PC-3 (cell line): ENCODE measurements at regions not wholly inside any gene's neighbourhood (a gene's known extent, or its start where the extent isn't known, plus 50 kb on each side); places are given as distances from the start of the nearest gene placed in this dataset.

Experiments used
- ATAC-seq: fragments of 200-7000 bp; cut with Tn5 transposase; 2 replicates; pipeline ENCODE4 v1.9.1; 2020; ENCODE audit warnings: mild to moderate bottlenecking, moderate library complexity
- BruUV-seq: library from RNA; stranded (reverse); fragments of 400-500 nt; replicated peaks from 2 replicates; lab custom pipeline; 2021; lab: Mats Ljungman, UMichigan
- CTCF ChIA-PET: fragments of 300-600 bp; sonication (Branson Sonifier 250); formaldehyde crosslinking; loops from one replicate; lab custom pipeline; 2022; ENCODE audit warnings: antibody characterized with exemption; lab: Charles Lee
- POLR2A ChIA-PET: fragments of 300-600 bp; sonication (Branson Sonifier 250); formaldehyde crosslinking; loops from one replicate; lab custom pipeline; 2022; ENCODE audit warnings: antibody characterized with exemption; ENCODE audit not compliant: unreplicated experiment; lab: Charles Lee
- DNase-seq: peaks from one replicate; pipeline ENCODE4 v3.0.0-alpha.2; 2015
- H2AFZ ChIP-seq: fragments of 300-600 bp; sonication (generic); 2 replicates; pipeline ENCODE4 v1.6.0; 2016; ENCODE audit warnings: antibody characterized with exemption, low read length
- H3F3A ChIP-seq: fragments of 300-600 bp; sonication (generic); one replicate; pipeline ENCODE4 v1.6.0; 2017; ENCODE audit warnings: antibody characterized with exemption, low read length, control low read depth, mild to moderate bottlenecking; ENCODE audit not compliant: unreplicated experiment
- H3K27ac ChIP-seq: fragments of 300-600 bp; sonication (generic); 2 replicates; pipeline ENCODE4 v1.5.1; 2016; ENCODE audit warnings: mild to moderate bottlenecking, low read length
- H3K27me3 ChIP-seq: fragments of 300-600 bp; sonication (generic); 2 replicates; pipeline ENCODE4 v1.6.1; 2016; ENCODE audit warnings: low read length, mixed read lengths
- H3K36me3 ChIP-seq: fragments of 300-600 bp; sonication (generic); 2 replicates; pipeline ENCODE4 v1.6.1; 2016; ENCODE audit warnings: low read depth, mixed run types, low read length, mixed read lengths
- H3K4me1 ChIP-seq: fragments of 300-600 bp; sonication (generic); 2 replicates; pipeline ENCODE4 v1.5.1; 2016; ENCODE audit warnings: low read length; ENCODE audit not compliant: insufficient read depth
- H3K4me2 ChIP-seq: fragments of 300-600 bp; sonication (generic); 2 replicates; pipeline ENCODE4 v1.6.0; 2016; ENCODE audit warnings: low read length
- H3K4me3 ChIP-seq: fragments of 300-600 bp; sonication (generic); 2 replicates; pipeline ENCODE4 v1.5.1; 2016; ENCODE audit warnings: mild to moderate bottlenecking, low read length, mixed read lengths
- H3K79me2 ChIP-seq: fragments of 300-600 bp; sonication (generic); 2 replicates; pipeline ENCODE4 v1.6.1; 2017; ENCODE audit warnings: low read length, mixed read lengths
- H3K9ac ChIP-seq: fragments of 300-600 bp; sonication (generic); 2 replicates; pipeline ENCODE4 v1.6.0; 2016; ENCODE audit warnings: mild to moderate bottlenecking, low read length
- H3K9me2 ChIP-seq: fragments of 300-600 bp; sonication (generic); replicated peaks from 2 replicates; pipeline ENCODE4 v1.6.1; 2016; ENCODE audit warnings: mixed run types, low read length, mixed read lengths
- H3K9me3 ChIP-seq: fragments of 300-600 bp; sonication (generic); 2 replicates; pipeline ENCODE4 v1.6.1; 2016; ENCODE audit warnings: low read length, mixed read lengths
- H4K20me1 ChIP-seq: fragments of 300-600 bp; sonication (generic); 2 replicates; pipeline ENCODE4 v1.6.1; 2016; ENCODE audit warnings: low read length, mixed read lengths
- CTCF ChIP-seq: fragments of 300-600 bp; sonication (generic); conservative IDR thresholded peaks from 2 replicates; pipeline ENCODE4 v1.5.1; 2017; ENCODE audit warnings: antibody characterized with exemption, low read depth, mild to moderate bottlenecking, low read length
- EZH2 ChIP-seq: fragments of 300-600 bp; sonication (generic); IDR thresholded peaks from one replicate; pipeline ENCODE4 v1.6.1; 2017; ENCODE audit warnings: antibody characterized with exemption, mild to moderate bottlenecking, low read length; ENCODE audit not compliant: unreplicated experiment
- EZH2phosphoT487 ChIP-seq: fragments of 300-600 bp; sonication (generic); IDR thresholded peaks from 2 replicates; pipeline ENCODE4 v1.6.1; 2018; ENCODE audit warnings: mild to moderate bottlenecking, antibody characterized with exemption, low read length, borderline replicate concordance
- intact Hi-C: fragments of 100-400 bp; cut with micrococcal nuclease; formaldehyde crosslinking; loops from 2 replicates; pipeline ENCODE4 v1.9.0; 2023

- BruUV-seq: no TSS peak
- H2AFZ ChIP-seq: no peak overlapping the region; the same call in 1 of the 2 replicates
- H3K4me3 ChIP-seq: no peak overlapping the region
- no peak for DNase-seq
- H3K9ac ChIP-seq: no peak overlapping the region
- ChIA-PET POLR2A (interaction anchor here (0.6 kb wide), 1 partner anchor 130 kb away, joined by 7 read pairs; no protein-coding TSS in a partner anchor), CTCF (no interaction called here)
- no peak overlapping the region for H3K27ac ChIP-seq
- H3K27me3 ChIP-seq: no peaks in the 10 kb centered on the region
- no peak for ATAC-seq
- no peaks in the 10 kb centered on the region for H3K4me1 ChIP-seq
- no peak overlapping the region for H3K4me2 ChIP-seq
- H3K9me2 ChIP-seq: no peaks in the 10 kb centered on the region
- intact Hi-C loops: no loop called here
- TF ChIP-seq CTCF (no peak), EZH2phosphoT487 (no peak), EZH2 (no peak)
- no peaks in the 10 kb centered on the region for H4K20me1 ChIP-seq
- H3K9me3 ChIP-seq: no peaks in the 10 kb centered on the region
- H3F3A ChIP-seq: no peaks in the 10 kb centered on the region
- H3K79me2 ChIP-seq: no peaks in the 10 kb centered on the region
- H3K36me3 ChIP-seq: no peaks in the 10 kb centered on the region
Measured at GRCh38 chr4:63729519-63729918, 679.7 kb downstream of the TECRL start.

DNA sequence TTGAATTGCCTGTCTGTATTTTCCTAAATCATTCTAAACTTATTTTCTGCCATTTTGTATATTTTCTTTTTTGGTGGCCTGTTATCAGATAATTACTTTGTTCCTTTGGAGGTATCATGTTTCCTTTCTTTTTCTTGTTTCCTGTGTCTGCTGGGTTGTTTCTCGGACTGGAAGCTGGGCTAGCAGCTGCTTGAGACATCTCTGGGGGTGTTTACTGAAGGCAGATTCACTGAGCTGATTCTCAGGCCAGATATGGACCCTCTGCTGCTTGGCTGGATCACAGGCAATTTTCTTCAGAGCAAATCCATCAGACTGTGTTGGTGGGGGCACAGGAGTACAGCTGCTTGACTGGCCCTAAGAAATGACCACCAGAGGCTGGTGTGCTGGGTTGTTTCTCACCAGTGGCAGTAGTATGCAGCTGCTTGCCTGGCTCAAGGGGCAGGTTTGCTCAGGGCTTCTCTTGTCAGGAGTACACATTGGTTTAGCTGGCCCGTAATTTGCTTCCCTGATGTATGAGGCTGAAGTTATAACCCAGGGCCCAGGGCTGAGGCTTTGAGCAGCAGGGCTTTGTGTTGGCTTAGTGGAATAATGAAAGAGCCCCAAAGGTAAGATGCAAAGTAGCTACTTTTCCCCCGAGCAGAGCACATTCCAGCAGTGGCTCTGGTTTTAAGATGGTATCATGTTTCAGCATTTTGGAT, 680.6 kb downstream of the TECRL start:
- H3K9me3 ChIP-seq: no peaks in the 10 kb centered on the region
- no peaks in the 10 kb centered on the region for H3K27me3 ChIP-seq
- H3K79me2 ChIP-seq: no peaks in the 10 kb centered on the region
- H3K4me1 ChIP-seq: no peaks in the 10 kb centered on the region
- CTCF ChIA-PET: no interaction called here
- H3K9ac ChIP-seq: no peak overlapping the region
- no peaks in the 10 kb centered on the region for H3K9me2 ChIP-seq
- H3K4me2 ChIP-seq: no peak overlapping the region
- DNase-seq (no peak), ATAC-seq (peak; percentile 13; the same call in 1 of the 2 replicates)
- H3K27ac ChIP-seq: no peak overlapping the region
- no peaks in the 10 kb centered on the region for H4K20me1 ChIP-seq
- peak overlapping the region; percentile 35 for H2AFZ ChIP-seq
- BruUV-seq: no TSS peak
- intact Hi-C loops: no loop called here
- POLR2A ChIA-PET: no interaction called here
- no peaks in the 10 kb centered on the region for H3K36me3 ChIP-seq
- no peak overlapping the region for H3K4me3 ChIP-seq
- no peak for TF ChIP-seq EZH2
- no peak for TF ChIP-seq EZH2phosphoT487
- TF ChIP-seq CTCF: no peak
- H3F3A ChIP-seq: no peaks in the 10 kb centered on the region

DNA sequence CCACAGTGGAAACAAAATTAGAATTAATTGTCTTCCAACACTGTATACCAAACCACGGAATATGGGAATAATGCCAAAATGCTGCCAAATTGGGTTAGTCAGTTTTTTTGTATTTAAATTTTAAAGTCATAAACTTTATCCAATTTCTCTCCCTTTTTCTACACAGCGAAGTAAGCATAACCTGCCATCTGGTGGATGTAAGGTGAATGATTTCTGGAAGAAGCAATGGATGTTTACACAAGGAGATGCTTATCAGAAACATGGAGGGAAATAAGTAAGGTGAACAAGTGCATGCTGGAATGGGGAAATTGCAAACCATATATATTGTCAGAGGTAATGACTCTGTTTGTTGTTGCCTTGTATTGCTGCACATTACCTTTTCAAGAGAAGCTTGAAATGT, 691.9 kb downstream of the TECRL start:
- Histone ChIP-seq H3K4me3 (no peak overlapping the region), H3K4me1 (no peaks in the 10 kb centered on the region), H3K9me3 (no peaks in the 10 kb centered on the region), H3K79me2 (no peaks in the 10 kb centered on the region), H4K20me1 (no peaks in the 10 kb centered on the region), H2AFZ (no peak overlapping the region), H3K9ac (no peak overlapping the region), H3K27ac (no peak overlapping the region), H3F3A (no peaks in the 10 kb centered on the region), H3K36me3 (no peaks in the 10 kb centered on the region), H3K4me2 (no peak overlapping the region), H3K27me3 (no peaks in the 10 kb centered on the region), H3K9me2 (no peaks in the 10 kb centered on the region)
- CTCF ChIA-PET: no interaction called here
- no TSS peak for BruUV-seq
- POLR2A ChIA-PET: no interaction called here
- ATAC-seq: peak; percentile 70
- intact Hi-C loops: loop anchor here (1.0 to 10.0 kb wide), 5 partner anchors 189 to 817 kb away; no protein-coding TSS in a partner anchor
- peak; percentile 82 for DNase-seq
- TF ChIP-seq EZH2phosphoT487 (no peak), CTCF (peak; percentile 85), EZH2 (no peak)
